Gastrocnemius medialis (tissue), 4 donors: ENCODE measurements at regions not wholly inside any gene's neighbourhood (a gene's known extent, or its start where the extent isn't known, plus 50 kb on each side); places are given as distances from the start of the nearest gene placed in this dataset.

Experiments used
- POLR2A ChIP-seq, 2 donors: fragments of 450-650 bp; IDR thresholded peaks; one replicate each; pipeline ENCODE4 v1.6.1; 2017; ENCODE audit warnings: antibody characterized with exemption in 2 of 2, mild to moderate bottlenecking in 2 of 2, moderate library complexity in 2 of 2
- TF ChIP-seq, protein P1 (sequence below), 5 experiments: fragments of 450-650 bp in 3 of 5; fragments of 200-600 bp in 2 of 5; sonication (generic) in 2 of 5; IDR thresholded peaks in 4 of 5; conservative IDR thresholded peaks in 1 of 5; 1 replicate in 4 of 5; 2 replicates in 1 of 5; pipeline ENCODE4 v1.5.1; 2016 to 2019; ENCODE audit warnings: antibody characterized with exemption in 5 of 5, mild to moderate bottlenecking in 3 of 5, moderate library complexity in 3 of 5

- TF ChIP-seq POLR2A (IDR thresholded peaks at IDR 0.05) = no peak
- TF ChIP-seq, protein P1, sequence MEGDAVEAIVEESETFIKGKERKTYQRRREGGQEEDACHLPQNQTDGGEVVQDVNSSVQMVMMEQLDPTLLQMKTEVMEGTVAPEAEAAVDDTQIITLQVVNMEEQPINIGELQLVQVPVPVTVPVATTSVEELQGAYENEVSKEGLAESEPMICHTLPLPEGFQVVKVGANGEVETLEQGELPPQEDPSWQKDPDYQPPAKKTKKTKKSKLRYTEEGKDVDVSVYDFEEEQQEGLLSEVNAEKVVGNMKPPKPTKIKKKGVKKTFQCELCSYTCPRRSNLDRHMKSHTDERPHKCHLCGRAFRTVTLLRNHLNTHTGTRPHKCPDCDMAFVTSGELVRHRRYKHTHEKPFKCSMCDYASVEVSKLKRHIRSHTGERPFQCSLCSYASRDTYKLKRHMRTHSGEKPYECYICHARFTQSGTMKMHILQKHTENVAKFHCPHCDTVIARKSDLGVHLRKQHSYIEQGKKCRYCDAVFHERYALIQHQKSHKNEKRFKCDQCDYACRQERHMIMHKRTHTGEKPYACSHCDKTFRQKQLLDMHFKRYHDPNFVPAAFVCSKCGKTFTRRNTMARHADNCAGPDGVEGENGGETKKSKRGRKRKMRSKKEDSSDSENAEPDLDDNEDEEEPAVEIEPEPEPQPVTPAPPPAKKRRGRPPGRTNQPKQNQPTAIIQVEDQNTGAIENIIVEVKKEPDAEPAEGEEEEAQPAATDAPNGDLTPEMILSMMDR (IDR thresholded peaks at IDR 0.05 in 4 of 5, conservative IDR thresholded peaks at IDR 0.05 in 1 of 5) = no peak
Measured at GRCh38 chr6:119830494-119831295, 481.1 kb upstream of the MAN1A1 start.
